Spinal cord (tissue), 9 donors: ENCODE measurements at regions not wholly inside any gene's neighbourhood (a gene's known extent, or its start where the extent isn't known, plus 50 kb on each side); places are given as distances from the start of the nearest gene placed in this dataset.

Experiments
- DNase-seq, 6 donors: peaks; one replicate each; pipeline versions ENCODE4 v3.0.0 to v3.0.0-alpha.2; 2013 to 2015; ENCODE audit warnings: low spot score in 6 of 6, low read depth in 4 of 6
- H3K27ac ChIP-seq: one replicate; pipeline ENCODE4 v1.5.1; 2013; ENCODE audit warnings: low read depth, low read length, control low read depth
- H3K27me3 ChIP-seq: one replicate; pipeline ENCODE4 v1.6.1; 2013; ENCODE audit warnings: low read length; ENCODE audit not compliant: control insufficient read depth, insufficient read depth
- H3K36me3 ChIP-seq: one replicate; pipeline ENCODE4 v1.6.1; 2013; ENCODE audit warnings: low read length; ENCODE audit not compliant: control insufficient read depth, insufficient read depth
- H3K4me1 ChIP-seq: one replicate; pipeline ENCODE4 v1.6.1; 2013; ENCODE audit warnings: low read length; ENCODE audit not compliant: control insufficient read depth, insufficient read depth
- H3K4me3 ChIP-seq: one replicate; pipeline ENCODE4 v1.5.1; 2013; ENCODE audit warnings: low read depth, low read length, control low read depth
- H3K9me3 ChIP-seq: one replicate; pipeline ENCODE4 v1.6.1; 2013; ENCODE audit warnings: low read length; ENCODE audit not compliant: control insufficient read depth, insufficient read depth
- WGBS: methylation state at CpG from one replicate; pipeline ENCODE4 v1.1.5; 2013; ENCODE audit warnings: missing lambda C conversion rate; ENCODE audit not compliant: insufficient coverage; 5-methylcytosine and 5-hydroxymethylcytosine counted together
- donor health status: healthy.

DNA sequence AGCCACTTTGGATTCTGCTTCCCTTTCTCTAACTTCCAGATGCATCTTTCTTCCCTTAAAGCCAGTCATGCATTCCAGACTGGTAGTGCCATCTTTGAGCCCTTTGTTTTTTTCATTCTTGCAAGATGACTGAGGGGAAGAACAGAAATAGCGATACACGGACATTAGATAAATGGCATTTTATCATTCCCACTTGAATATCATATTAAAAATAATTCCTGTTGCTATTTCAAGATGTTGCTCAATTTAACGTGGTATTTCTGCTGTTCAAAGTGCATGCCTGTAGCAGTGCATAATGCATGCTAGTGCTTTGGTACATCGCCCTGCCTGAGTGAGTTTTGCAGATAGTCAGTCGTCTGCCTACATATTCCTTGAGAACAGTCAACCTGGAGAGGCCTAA lies 140.6 kb upstream of the FRY start:
- Histone ChIP-seq H3K27me3 (no peaks in the 10 kb centered on the region), H3K27ac (no peak overlapping the region), H3K36me3 (no peaks in the 10 kb centered on the region), H3K9me3 (no peaks in the 10 kb centered on the region), H3K4me1 (peaks cover 3% of the 10 kb centered on the region), H3K4me3 (no peak overlapping the region)
- 92% methylated on average over 2 of the region's 5 CpGs for WGBS
- DNase-seq, result peak in 1 of 6 donors; percentile 37

DNA sequence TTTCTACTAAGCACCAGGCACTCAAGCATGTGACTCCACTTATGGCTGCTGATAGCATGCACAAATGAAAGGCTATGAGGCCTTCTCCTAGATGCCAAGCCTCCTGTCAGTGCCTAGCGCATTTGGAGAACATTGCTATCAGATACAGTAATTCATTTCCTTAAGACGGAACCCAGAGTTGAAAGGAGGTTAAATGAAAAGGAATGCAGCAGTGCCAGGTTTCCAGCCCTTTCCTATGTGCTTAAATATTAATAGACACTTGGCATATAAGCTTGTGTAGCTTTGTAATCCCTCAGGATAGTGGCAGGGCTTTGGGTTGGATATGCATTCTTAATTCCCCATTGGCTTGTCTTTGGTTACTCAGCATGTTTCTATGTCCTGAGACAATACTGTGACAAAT lies 140.1 kb upstream of the FRY start:
- H3K4me3 ChIP-seq, result no peak overlapping the region
- no CpG with 5 or more reads among the region's 2 CpGs for WGBS

DNA sequence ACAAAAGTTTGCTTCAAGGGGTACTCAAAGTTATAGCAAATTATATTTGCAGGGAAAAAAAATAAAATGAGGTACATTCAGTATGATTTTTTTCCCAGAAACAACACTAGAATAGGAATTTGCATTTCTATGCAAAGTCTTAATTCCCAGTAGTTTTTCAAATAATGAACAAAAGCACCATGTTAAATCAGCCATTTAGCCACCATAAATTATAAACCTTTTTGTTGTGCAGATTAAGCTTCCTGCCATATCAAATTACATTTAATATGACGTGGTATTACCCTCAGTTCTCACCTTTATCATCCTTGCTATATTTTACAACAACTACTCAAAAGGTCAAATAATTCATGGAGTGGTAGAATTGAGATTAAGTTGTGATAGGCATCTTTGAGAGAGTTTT lies 136.6 kb upstream of the FRY start:
- no CpG with 5 or more reads among the region's 1 CpG for WGBS
- Histone ChIP-seq H3K27ac (no peak overlapping the region), H3K36me3 (no peaks in the 10 kb centered on the region), H3K27me3 (no peaks in the 10 kb centered on the region), H3K4me1 (peaks cover 4% of the 10 kb centered on the region), H3K4me3 (no peak overlapping the region), H3K9me3 (no peaks in the 10 kb centered on the region)
- DNase-seq, result no peak

More for the DNA sequence above, 140.1 kb upstream of the FRY start:
- no peak overlapping the region for H3K27ac ChIP-seq
- H3K27me3 ChIP-seq, result no peaks in the 10 kb centered on the region
- H3K36me3 ChIP-seq, result no peaks in the 10 kb centered on the region
- H3K4me1 ChIP-seq, result no peaks in the 10 kb centered on the region
- peak in 1 of 6 donors; percentile 36 for DNase-seq
- H3K9me3 ChIP-seq, result no peaks in the 10 kb centered on the region

DNA sequence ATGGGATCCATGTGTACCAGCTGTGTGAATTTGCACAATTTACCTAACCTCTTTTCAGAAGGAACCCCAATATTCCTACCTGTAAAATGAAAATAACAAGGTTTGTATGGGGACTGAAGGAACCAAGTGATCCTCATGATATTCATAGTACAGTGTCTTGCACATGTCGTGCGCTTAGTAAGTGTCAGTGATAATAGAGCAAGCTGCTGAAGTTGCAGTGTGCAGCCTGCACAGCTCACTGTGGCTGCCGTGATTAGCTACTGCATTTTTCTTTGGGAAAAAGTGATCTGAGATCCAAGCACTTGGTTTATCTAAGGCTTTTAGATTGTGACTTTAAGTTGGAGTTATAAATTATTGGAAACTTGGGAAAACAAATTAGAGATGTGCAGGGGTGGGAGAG lies 135.9 kb upstream of the FRY start:
- Histone ChIP-seq H3K4me3 (no peak overlapping the region), H3K27ac (peak overlapping the region; percentile 8), H3K9me3 (no peaks in the 10 kb centered on the region), H3K4me1 (peaks cover 4% of the 10 kb centered on the region), H3K36me3 (no peaks in the 10 kb centered on the region), H3K27me3 (no peaks in the 10 kb centered on the region)
- peak in 1 of 6 donors; percentile 53 for DNase-seq
- WGBS, result 52% methylated on average over 3 of the region's 3 CpGs

DNA sequence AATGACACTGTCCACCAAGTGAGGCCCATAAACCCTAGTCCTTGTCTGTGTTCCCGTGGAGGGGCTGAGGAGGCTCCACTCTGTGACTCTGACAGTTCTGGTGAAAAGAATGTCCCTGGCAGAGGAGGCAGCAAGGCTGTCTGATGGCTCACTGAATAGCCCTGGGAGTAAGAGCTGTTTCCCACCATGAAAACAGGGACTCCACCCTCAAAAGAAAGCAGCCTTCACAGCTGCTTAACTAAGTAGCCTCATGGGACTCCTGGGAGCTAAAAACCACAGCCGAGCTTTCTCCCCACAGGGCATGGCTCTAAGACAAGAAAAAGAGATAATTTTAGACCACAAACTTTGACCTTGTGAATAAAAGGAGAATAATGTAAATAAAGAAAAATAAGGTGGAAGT lies 135.1 kb upstream of the FRY start:
- Histone ChIP-seq H3K36me3 (no peaks in the 10 kb centered on the region), H3K4me1 (peaks cover 4% of the 10 kb centered on the region), H3K9me3 (no peaks in the 10 kb centered on the region), H3K27ac (peak overlapping the region; percentile 8), H3K27me3 (no peaks in the 10 kb centered on the region), H3K4me3 (no peak overlapping the region)
- DNase-seq, result peak in 3 of 6 donors; percentile 29 to 62 (median 62)
- WGBS, result 0% methylated on average over 1 of the region's 2 CpGs

DNA sequence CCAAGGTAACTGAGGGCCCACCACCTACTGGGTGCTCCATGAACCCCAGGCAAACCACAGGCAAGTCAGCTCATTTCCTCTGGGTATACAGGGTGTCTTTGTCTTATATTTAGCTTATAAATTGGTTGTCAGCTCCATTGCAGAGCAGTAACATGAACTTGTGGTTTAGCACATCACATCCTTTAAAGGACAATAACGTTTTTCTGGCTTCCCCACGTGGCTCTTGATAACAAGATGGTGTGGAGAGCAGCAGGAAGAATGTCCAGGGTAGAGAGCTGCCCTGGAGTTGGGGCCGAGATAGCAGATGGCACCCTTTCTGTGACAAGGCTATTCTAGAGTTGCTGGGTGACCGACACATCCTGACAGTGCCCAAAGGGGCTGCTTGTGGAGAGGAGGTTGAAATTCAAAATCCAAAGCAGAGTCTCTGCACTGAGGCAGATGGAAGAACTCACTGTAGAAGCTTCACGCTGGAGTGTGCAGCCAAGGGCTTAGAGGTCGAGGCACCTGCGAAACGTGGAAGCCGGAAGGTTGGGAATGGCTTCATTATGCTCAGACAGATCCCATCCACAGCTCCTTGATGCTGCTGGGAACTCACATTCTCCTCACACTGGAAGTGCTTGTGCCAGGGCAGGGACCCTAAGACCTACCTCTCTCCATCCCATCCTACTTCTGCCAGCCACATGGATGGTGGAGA lies 133.0 kb upstream of the FRY start:
- no peaks in the 10 kb centered on the region for H3K9me3 ChIP-seq
- WGBS, result 64% methylated on average over 5 of the region's 9 CpGs
- DNase-seq, result no peak
- H3K4me1 ChIP-seq, result peaks cover 4% of the 10 kb centered on the region
- no peaks in the 10 kb centered on the region for H3K27me3 ChIP-seq
- no peaks in the 10 kb centered on the region for H3K36me3 ChIP-seq
- no peak overlapping the region for H3K4me3 ChIP-seq
- H3K27ac ChIP-seq, result no peak overlapping the region

DNA sequence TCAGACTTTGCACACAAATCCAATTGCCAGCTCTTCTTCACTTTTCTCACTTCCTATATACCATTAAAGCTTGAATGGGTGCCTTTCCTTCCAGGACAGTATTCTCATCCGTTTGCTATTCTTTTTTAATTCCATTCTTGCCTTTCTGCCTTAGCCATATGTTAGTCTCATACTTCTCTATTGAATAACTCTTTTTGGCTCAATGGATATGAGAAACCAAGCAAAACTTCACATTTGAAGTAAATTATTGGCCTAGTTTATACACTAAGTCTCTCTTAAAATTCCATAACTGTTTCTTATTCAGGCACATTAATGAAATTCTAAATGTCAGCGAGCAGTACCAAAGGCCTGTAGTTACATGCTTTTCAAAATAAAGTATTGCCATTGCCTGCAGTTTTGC lies 129.6 kb upstream of the FRY start:
- no peak overlapping the region for H3K27ac ChIP-seq
- DNase-seq, result no peak
- no peak overlapping the region for H3K4me3 ChIP-seq
- no CpG with 5 or more reads among the region's 2 CpGs for WGBS
- peaks cover 7% of the 10 kb centered on the region for H3K4me1 ChIP-seq
- no peaks in the 10 kb centered on the region for H3K27me3 ChIP-seq
- H3K36me3 ChIP-seq, result no peaks in the 10 kb centered on the region
- H3K9me3 ChIP-seq, result no peaks in the 10 kb centered on the region

DNA sequence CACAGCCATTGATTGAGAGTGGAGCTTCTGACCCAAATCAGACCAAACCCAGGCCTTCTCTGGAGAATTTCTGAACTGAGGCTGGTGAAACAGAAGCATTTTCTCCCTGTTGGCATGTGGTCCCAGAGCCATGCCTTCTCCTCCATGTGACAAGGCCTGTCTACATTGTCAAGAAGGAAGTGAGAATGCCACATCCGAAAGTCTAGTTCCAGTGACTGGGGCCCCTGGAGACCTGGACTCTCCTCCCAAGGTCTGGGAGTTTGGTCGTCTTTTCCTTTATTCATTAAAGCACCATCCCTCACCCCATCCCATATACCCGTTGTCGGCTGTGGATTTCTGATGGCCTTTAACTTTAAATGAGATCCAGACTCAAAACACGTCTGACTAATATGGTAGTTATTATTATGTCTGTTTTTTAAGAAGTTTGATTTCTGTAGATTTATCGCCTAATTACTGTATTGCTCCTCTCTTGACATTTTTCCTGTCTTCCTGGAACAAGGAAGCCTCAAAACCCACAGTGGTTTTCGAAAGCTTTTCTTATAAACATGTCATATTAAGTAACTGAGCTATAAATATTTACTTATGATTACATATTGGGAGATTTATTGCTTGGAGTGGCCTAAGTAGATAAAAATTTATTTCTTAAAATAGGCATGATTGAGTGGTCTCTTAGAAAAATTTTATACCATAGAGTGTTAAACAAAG lies 128.3 kb upstream of the FRY start:
- Histone ChIP-seq H3K27me3 (no peaks in the 10 kb centered on the region), H3K36me3 (no peaks in the 10 kb centered on the region), H3K4me3 (no peak overlapping the region), H3K9me3 (no peaks in the 10 kb centered on the region), H3K27ac (no peak overlapping the region), H3K4me1 (peaks cover 3% of the 10 kb centered on the region)
- DNase-seq, result no peak
- 100% methylated on average over 1 of the region's 7 CpGs for WGBS

DNA sequence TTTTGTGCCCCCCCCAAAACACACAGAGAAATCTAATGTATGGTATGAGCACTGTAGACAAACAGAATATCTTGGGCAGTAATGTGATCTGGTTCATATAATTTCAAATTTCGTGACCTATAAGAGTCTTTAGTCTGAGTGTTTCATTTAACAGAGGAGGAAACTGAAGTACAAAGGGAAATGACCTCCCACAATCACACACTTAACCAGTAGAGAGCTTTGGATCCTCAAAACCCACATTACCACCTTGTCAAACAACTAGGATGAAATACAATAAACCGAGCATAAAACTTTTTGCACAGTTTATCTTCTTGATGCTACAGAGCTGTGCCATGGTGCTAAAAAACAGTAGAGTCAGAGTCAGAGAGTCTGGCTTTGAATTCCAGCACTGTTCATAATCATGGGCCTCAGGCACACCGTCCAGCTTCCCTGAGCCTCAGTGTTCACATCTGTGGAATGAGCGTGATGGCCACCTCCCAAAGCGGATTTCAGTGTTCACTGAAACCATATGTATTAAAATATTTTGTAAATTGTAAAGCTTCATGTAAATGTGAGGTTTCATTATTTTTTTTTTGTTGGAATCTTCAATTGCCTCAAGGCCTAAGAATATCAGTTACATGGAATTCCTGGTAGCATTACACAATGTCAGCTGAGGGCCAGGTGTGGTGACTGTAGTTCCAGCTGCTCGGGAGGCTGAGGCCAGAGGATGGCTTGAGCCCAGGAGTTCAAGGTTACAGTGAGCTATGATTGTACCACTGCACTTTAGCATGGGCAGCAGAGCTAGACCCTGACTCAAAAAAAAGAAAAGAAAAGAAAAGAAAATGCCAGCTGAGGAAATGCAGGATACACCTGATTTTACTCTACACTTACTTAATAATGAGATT lies 126.4 kb upstream of the FRY start:
- WGBS, result 75% methylated on average over 2 of the region's 6 CpGs

More for the DNA sequence above, 126.4 kb upstream of the FRY start:
- Histone ChIP-seq H3K4me1 (peaks cover 3% of the 10 kb centered on the region), H3K27ac (no peak overlapping the region), H3K9me3 (no peaks in the 10 kb centered on the region), H3K27me3 (no peaks in the 10 kb centered on the region), H3K36me3 (no peaks in the 10 kb centered on the region), H3K4me3 (no peak overlapping the region)
- no peak for DNase-seq
